Astrocyte (in vitro differentiated cells and primary cell): ENCODE measurements at regions not wholly inside any gene's neighbourhood (a gene's known extent, or its start where the extent isn't known, plus 50 kb on each side); places are given as distances from the start of the nearest gene placed in this dataset.

Experiments used
- DNase-seq: peaks from one replicate; pipeline ENCODE4 v3.0.0-alpha.2; 2010; ENCODE audit warnings: low read depth
- FAIRE-seq: peaks from 2 replicates; lab custom pipeline; 2011; peaks lifted over from hg19 to GRCh38; lab: Jason Lieb, UNC
- H2AFZ ChIP-seq: 2 replicates; pipeline ENCODE4 v1.6.0; 2012; ENCODE audit warnings: low read depth, low read length, inconsistent platforms
- H3K27ac ChIP-seq: 2 replicates; pipeline ENCODE4 v1.5.1; 2011; ENCODE audit warnings: low read depth, low read length, inconsistent platforms
- H3K27me3 ChIP-seq: 2 replicates; pipeline ENCODE4 v1.6.0; 2011; ENCODE audit warnings: low read length, inconsistent platforms; ENCODE audit not compliant: insufficient read depth
- H3K36me3 ChIP-seq: 2 replicates; pipeline ENCODE4 v1.5.1; 2011; ENCODE audit warnings: low read length, inconsistent platforms; ENCODE audit not compliant: insufficient read depth
- H3K4me1 ChIP-seq: 2 replicates; pipeline ENCODE4 v1.5.1; 2011; ENCODE audit warnings: low read length, inconsistent platforms; ENCODE audit not compliant: insufficient read depth
- H3K4me2 ChIP-seq: 2 replicates; pipeline ENCODE4 v1.6.0; 2012; ENCODE audit warnings: low read length, inconsistent platforms
- H3K4me3 ChIP-seq: 2 replicates; pipeline ENCODE4 v1.5.1; 2011; ENCODE audit warnings: low read depth, mild to moderate bottlenecking, low read length, inconsistent platforms; ENCODE audit not compliant: insufficient read depth
- H3K79me2 ChIP-seq: 2 replicates; pipeline ENCODE4 v1.6.0; 2012; ENCODE audit warnings: mild to moderate bottlenecking, low read length, inconsistent platforms; ENCODE audit not compliant: insufficient read depth
- H3K9ac ChIP-seq: 2 replicates; pipeline ENCODE4 v1.6.0; 2012; ENCODE audit warnings: mild to moderate bottlenecking, low read length, inconsistent platforms
- H3K9me3 ChIP-seq: 2 replicates; pipeline ENCODE4 v1.5.1; 2012; ENCODE audit warnings: low read depth, mild to moderate bottlenecking, low read length, inconsistent platforms; ENCODE audit not compliant: insufficient read depth
- H4K20me1 ChIP-seq: 2 replicates; pipeline ENCODE4 v1.6.0; 2012; ENCODE audit warnings: low read length, inconsistent platforms; ENCODE audit not compliant: insufficient read depth
- H3K27ac Mint-ChIP-seq: one replicate; pipeline ENCODE4 v1.8.0; 2021; ENCODE audit warnings: mild to moderate bottlenecking, mixed read lengths; ENCODE audit not compliant: unreplicated experiment
- H3K27me3 Mint-ChIP-seq: one replicate; pipeline ENCODE4 v1.8.0; 2021; ENCODE audit warnings: low read depth, mixed read lengths; ENCODE audit not compliant: unreplicated experiment
- H3K36me3 Mint-ChIP-seq: one replicate; pipeline ENCODE4 v1.8.0; 2021; ENCODE audit warnings: low read depth, mixed read lengths; ENCODE audit not compliant: unreplicated experiment
- H3K4me1 Mint-ChIP-seq: one replicate; pipeline ENCODE4 v1.8.0; 2021; ENCODE audit warnings: low read depth, mixed read lengths; ENCODE audit not compliant: unreplicated experiment
- H3K4me3 Mint-ChIP-seq: one replicate; pipeline ENCODE4 v1.8.0; 2021; ENCODE audit warnings: mild to moderate bottlenecking, moderate library complexity, mixed read lengths; ENCODE audit not compliant: unreplicated experiment
- H3K9me3 Mint-ChIP-seq: one replicate; pipeline ENCODE4 v1.8.0; 2021; ENCODE audit warnings: mild to moderate bottlenecking, mixed read lengths; ENCODE audit not compliant: unreplicated experiment
- CTCF ChIP-seq: IDR thresholded peaks from 2 replicates; pipeline ENCODE4 v1.5.1; 2011; ENCODE audit warnings: low read depth, mild to moderate bottlenecking, inconsistent platforms, low read length, moderate library complexity; ENCODE audit not compliant: insufficient read depth
- EZH2 ChIP-seq: IDR thresholded peaks from 2 replicates; pipeline ENCODE4 v1.6.1; 2012; ENCODE audit warnings: mild to moderate bottlenecking, low read length, inconsistent platforms; ENCODE audit not compliant: insufficient read depth

GRCh38 chr2:237207646-237208045, 122.0 kb downstream of the COPS8 start:
- H2AFZ ChIP-seq, result no peak overlapping the region
- H3K79me2 ChIP-seq, result no peaks in the 10 kb centered on the region
- peak; percentile 48 for DNase-seq
- Mint-ChIP-seq H3K4me3 (no peak overlapping the region), H3K36me3 (no peaks in the 10 kb centered on the region), H3K27ac (no peak overlapping the region), H3K27me3 (no peaks in the 10 kb centered on the region), H3K4me1 (peaks cover 36% of the 10 kb centered on the region), H3K9me3 (peaks cover 11% of the 10 kb centered on the region)
- H3K36me3 ChIP-seq, result no peaks in the 10 kb centered on the region
- H3K9ac ChIP-seq, result peak overlapping the region; percentile 63
- H3K4me3 ChIP-seq, result no peak overlapping the region
- peak overlapping the region; percentile 27 for H3K4me2 ChIP-seq
- peaks cover 34% of the 10 kb centered on the region for H3K4me1 ChIP-seq
- no peaks in the 10 kb centered on the region for H4K20me1 ChIP-seq
- FAIRE-seq, result no peak
- H3K9me3 ChIP-seq, result no peaks in the 10 kb centered on the region
- peak overlapping the region; percentile 84 for H3K27ac ChIP-seq
- no peaks in the 10 kb centered on the region for H3K27me3 ChIP-seq
- TF ChIP-seq CTCF (no peak), EZH2 (no peak)

- TF ChIP-seq CTCF (no peak), EZH2 (no peak)
- Histone ChIP-seq H3K4me1 (peaks cover 30% of the 10 kb centered on the region), H3K4me2 (peak overlapping the region; percentile 27), H3K4me3 (no peak overlapping the region), H3K79me2 (no peaks in the 10 kb centered on the region), H3K9me3 (no peaks in the 10 kb centered on the region), H3K27me3 (no peaks in the 10 kb centered on the region), H3K27ac (peak overlapping the region; percentile 84), H3K36me3 (no peaks in the 10 kb centered on the region), H3K9ac (peak overlapping the region; percentile 63), H2AFZ (no peak overlapping the region), H4K20me1 (no peaks in the 10 kb centered on the region)
- Mint-ChIP-seq H3K4me1 (peaks cover 27% of the 10 kb centered on the region), H3K27ac (no peak overlapping the region), H3K9me3 (peaks cover 9% of the 10 kb centered on the region), H3K36me3 (no peaks in the 10 kb centered on the region), H3K4me3 (no peak overlapping the region), H3K27me3 (no peaks in the 10 kb centered on the region)
- FAIRE-seq (peak; percentile 63), DNase-seq (peak; percentile 79)
Measured at GRCh38 chr2:237208373-237209260, 122.9 kb downstream of the COPS8 start.

DNA sequence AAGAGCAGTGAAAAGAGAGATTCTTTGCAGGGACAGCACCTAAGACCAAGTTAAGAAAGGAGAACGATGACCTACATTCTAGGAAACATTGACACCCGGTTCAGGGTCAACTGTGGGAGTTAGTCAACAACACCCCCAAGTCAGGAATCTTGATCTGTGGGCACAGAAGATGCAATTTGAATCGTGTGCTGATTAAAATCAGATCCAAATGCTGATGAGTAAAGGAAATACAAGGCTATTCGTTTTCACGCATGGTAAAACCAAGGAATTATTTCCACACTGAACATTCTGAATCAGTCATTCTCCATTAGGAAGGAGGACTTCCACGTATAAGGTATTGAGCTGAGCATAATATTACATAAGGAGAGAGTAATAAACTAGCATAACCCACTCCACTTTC, 124.2 kb downstream of the COPS8 start:
- H3K36me3 ChIP-seq, result no peaks in the 10 kb centered on the region
- Mint-ChIP-seq H3K27ac (no peak overlapping the region), H3K4me3 (no peak overlapping the region), H3K9me3 (peaks cover 5% of the 10 kb centered on the region), H3K36me3 (no peaks in the 10 kb centered on the region), H3K27me3 (no peaks in the 10 kb centered on the region), H3K4me1 (peaks cover 22% of the 10 kb centered on the region)
- H3K79me2 ChIP-seq, result no peaks in the 10 kb centered on the region
- H2AFZ ChIP-seq, result no peak overlapping the region
- H3K27me3 ChIP-seq, result no peaks in the 10 kb centered on the region
- no peak for DNase-seq
- peaks cover 33% of the 10 kb centered on the region for H3K4me1 ChIP-seq
- no peak overlapping the region for H3K9ac ChIP-seq
- no peak for TF ChIP-seq EZH2
- no peak for TF ChIP-seq CTCF
- no peaks in the 10 kb centered on the region for H3K9me3 ChIP-seq
- no peaks in the 10 kb centered on the region for H4K20me1 ChIP-seq
- no peak overlapping the region for H3K27ac ChIP-seq
- H3K4me2 ChIP-seq, result no peak overlapping the region
- H3K4me3 ChIP-seq, result no peak overlapping the region
- FAIRE-seq, result no peak
